ENCODE measurements at regions not wholly inside any gene's neighbourhood (a gene's known extent, or its start where the extent isn't known, plus 50 kb on each side); places are given as distances from the start of the nearest gene placed in this dataset.

GRCh38 chr1:201663491-201664113 is 124.7 kb downstream of the NAV1 start:
- no peak for TF ChIP-seq SIN3A (IDR thresholded peaks at IDR 0.05; ENCODE audit: low read depth, low read length)
- TF ChIP-seq POLR2AphosphoS5 (IDR thresholded peaks at IDR 0.05; ENCODE audit: low read length) = no peak
- TF ChIP-seq SREBF2 (IDR thresholded peaks at IDR 0.05; ENCODE audit: low read length) = no peak
- no peak for TF ChIP-seq CTCF (IDR thresholded peaks at IDR 0.05 in 2 of 3, conservative IDR thresholded peaks at IDR 0.05 in 1 of 3; ENCODE audit: control insufficient read depth in 2 of 3, extremely low read depth in 1 of 3, insufficient read depth in 1 of 3, low read depth in 3 of 3, low read length in 3 of 3)
- no peak for TF ChIP-seq EZH2 (IDR thresholded peaks at IDR 0.05; ENCODE audit: borderline replicate concordance, control insufficient read depth, low read depth, low read length)
- no peak for TF ChIP-seq NR2C2 (IDR thresholded peaks at IDR 0.05; ENCODE audit: borderline replicate concordance, control insufficient read depth, insufficient read length, low read depth)
- no peak for TF ChIP-seq GATAD2B (conservative IDR thresholded peaks at IDR 0.05; ENCODE audit: low read depth)
- no peak for TF ChIP-seq RCOR1 (conservative IDR thresholded peaks at IDR 0.05; ENCODE audit: low read depth, low read length)

Data from GM12878 (cell line).